ENCODE measurements at regions not wholly inside any gene's neighbourhood (a gene's known extent, or its start where the extent isn't known, plus 50 kb on each side); places are given as distances from the start of the nearest gene placed in this dataset.

DNA sequence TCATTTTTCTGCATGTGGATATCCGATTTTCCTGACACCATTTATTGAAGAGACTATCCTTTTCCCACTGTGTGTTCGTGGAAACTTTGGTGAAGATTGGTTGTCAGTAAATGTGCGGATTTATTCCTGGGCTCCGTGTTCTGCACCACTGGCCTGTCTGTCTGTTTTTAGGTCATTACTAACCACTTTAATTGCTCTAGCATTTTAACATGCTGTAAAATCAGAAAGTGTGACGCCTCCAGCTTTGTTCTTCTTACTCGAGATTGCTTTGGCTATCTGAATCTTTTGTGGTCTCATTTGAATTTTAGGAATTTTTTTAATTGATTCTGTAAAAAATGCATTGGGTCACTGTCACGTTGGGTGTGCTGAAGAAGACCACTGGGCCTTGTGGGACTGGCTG is 1458.7 kb downstream of the AACS start:
- TF ChIP-seq, protein P1, sequence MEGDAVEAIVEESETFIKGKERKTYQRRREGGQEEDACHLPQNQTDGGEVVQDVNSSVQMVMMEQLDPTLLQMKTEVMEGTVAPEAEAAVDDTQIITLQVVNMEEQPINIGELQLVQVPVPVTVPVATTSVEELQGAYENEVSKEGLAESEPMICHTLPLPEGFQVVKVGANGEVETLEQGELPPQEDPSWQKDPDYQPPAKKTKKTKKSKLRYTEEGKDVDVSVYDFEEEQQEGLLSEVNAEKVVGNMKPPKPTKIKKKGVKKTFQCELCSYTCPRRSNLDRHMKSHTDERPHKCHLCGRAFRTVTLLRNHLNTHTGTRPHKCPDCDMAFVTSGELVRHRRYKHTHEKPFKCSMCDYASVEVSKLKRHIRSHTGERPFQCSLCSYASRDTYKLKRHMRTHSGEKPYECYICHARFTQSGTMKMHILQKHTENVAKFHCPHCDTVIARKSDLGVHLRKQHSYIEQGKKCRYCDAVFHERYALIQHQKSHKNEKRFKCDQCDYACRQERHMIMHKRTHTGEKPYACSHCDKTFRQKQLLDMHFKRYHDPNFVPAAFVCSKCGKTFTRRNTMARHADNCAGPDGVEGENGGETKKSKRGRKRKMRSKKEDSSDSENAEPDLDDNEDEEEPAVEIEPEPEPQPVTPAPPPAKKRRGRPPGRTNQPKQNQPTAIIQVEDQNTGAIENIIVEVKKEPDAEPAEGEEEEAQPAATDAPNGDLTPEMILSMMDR (IDR thresholded peaks at IDR 0.05), result no peak
- no peak for TF ChIP-seq POLR2A (IDR thresholded peaks at IDR 0.05)
